ENCODE measurements at regions not wholly inside any gene's neighbourhood (a gene's known extent, or its start where the extent isn't known, plus 50 kb on each side); places are given as distances from the start of the nearest gene placed in this dataset.

- Histone ChIP-seq H3K4me1 (ENCODE audit: control insufficient read depth in 1 of 2, insufficient read depth in 2 of 2, low read length in 2 of 2) (peaks cover 0 to 3% of the 10 kb centered on the region in 2 experiments), H3K14ac (ENCODE audit: low read length) (no peak overlapping the region), H3K9ac (ENCODE audit: low read length) (no peak overlapping the region), H3K79me2 (ENCODE audit: control insufficient read depth, insufficient read depth, low read length, poor library complexity) (no peaks in the 10 kb centered on the region), H2BK120ac (ENCODE audit: insufficient read depth, low read length, poor library complexity) (no peak overlapping the region), H3K4me3 (ENCODE audit: low read depth, low read length) (no peak overlapping the region), H2BK5ac (ENCODE audit: low read depth, low read length, poor library complexity) (no peak overlapping the region), H2BK12ac (ENCODE audit: low read length) (no peak overlapping the region), H4K8ac (ENCODE audit: low read depth, low read length) (no peak overlapping the region), H3K36me3 (ENCODE audit: control insufficient read depth in 1 of 2, insufficient read depth in 2 of 2, low read length in 2 of 2) (no peaks in the 10 kb centered on the region), H3K9me3 (ENCODE audit: insufficient read depth, low read depth, low read length) (no peaks in the 10 kb centered on the region), H3K79me1 (ENCODE audit: low read length) (no peaks in the 10 kb centered on the region), H4K91ac (ENCODE audit: low read depth, low read length) (no peak overlapping the region), H3K4me2 (ENCODE audit: low read length) (no peak overlapping the region), H2AFZ (ENCODE audit: insufficient read depth, low read length, poor library complexity) (no peak overlapping the region), H3K18ac (ENCODE audit: low read length) (no peak overlapping the region), H3K23ac (ENCODE audit: low read length) (no peak overlapping the region), H3K27me3 (ENCODE audit: insufficient read depth, low read length) (no peaks in the 10 kb centered on the region), H4K12ac (ENCODE audit: low read depth, low read length) (no peak overlapping the region), H2AK5ac (ENCODE audit: low read length) (no peak overlapping the region), H3K4ac (ENCODE audit: low read depth, low read length) (no peak overlapping the region), H3K27ac (ENCODE audit: low read depth, low read length) (no peak overlapping the region)
- DNase-seq: no peak
- WGBS (ENCODE audit: extremely low coverage, insufficient coverage, insufficient read length): no CpG with 5 or more reads among the region's 2 CpGs
Observed at GRCh38 chr10:121049489-121049888, 198.3 kb downstream of the WDR11 start.

GRCh38 chr10:121049923-121050322 lies 198.8 kb downstream of the WDR11 start:
- Histone ChIP-seq H3K18ac (ENCODE audit: low read length) (no peak overlapping the region), H3K36me3 (ENCODE audit: control insufficient read depth in 1 of 2, insufficient read depth in 2 of 2, low read length in 2 of 2) (no peaks in the 10 kb centered on the region), H4K8ac (ENCODE audit: low read depth, low read length) (no peak overlapping the region), H3K9me3 (ENCODE audit: insufficient read depth, low read depth, low read length) (no peaks in the 10 kb centered on the region), H2BK120ac (ENCODE audit: insufficient read depth, low read length, poor library complexity) (no peak overlapping the region), H3K4me3 (ENCODE audit: low read depth, low read length) (no peak overlapping the region), H4K91ac (ENCODE audit: low read depth, low read length) (no peak overlapping the region), H3K4ac (ENCODE audit: low read depth, low read length) (no peak overlapping the region), H2AK5ac (ENCODE audit: low read length) (no peak overlapping the region), H2AFZ (ENCODE audit: insufficient read depth, low read length, poor library complexity) (no peak overlapping the region), H3K27ac (ENCODE audit: low read depth, low read length) (no peak overlapping the region), H3K4me1 (ENCODE audit: control insufficient read depth in 1 of 2, insufficient read depth in 2 of 2, low read length in 2 of 2) (peaks cover 0 to 5% of the 10 kb centered on the region in 2 experiments), H2BK5ac (ENCODE audit: low read depth, low read length, poor library complexity) (no peak overlapping the region), H3K23ac (ENCODE audit: low read length) (no peak overlapping the region), H3K27me3 (ENCODE audit: insufficient read depth, low read length) (no peaks in the 10 kb centered on the region), H4K12ac (ENCODE audit: low read depth, low read length) (no peak overlapping the region), H3K79me2 (ENCODE audit: control insufficient read depth, insufficient read depth, low read length, poor library complexity) (no peaks in the 10 kb centered on the region), H3K14ac (ENCODE audit: low read length) (no peak overlapping the region), H2BK12ac (ENCODE audit: low read length) (no peak overlapping the region), H3K79me1 (ENCODE audit: low read length) (no peaks in the 10 kb centered on the region), H3K9ac (ENCODE audit: low read length) (no peak overlapping the region), H3K4me2 (ENCODE audit: low read length) (no peak overlapping the region)
- no peak for DNase-seq
- no CpG with 5 or more reads among the region's 1 CpG for WGBS (ENCODE audit: extremely low coverage, insufficient coverage, insufficient read length)

- H3K23ac ChIP-seq (ENCODE audit: low read length): no peak overlapping the region
- H3K27me3 ChIP-seq (ENCODE audit: insufficient read depth, low read length): no peaks in the 10 kb centered on the region
- H4K91ac ChIP-seq (ENCODE audit: low read depth, low read length): no peak overlapping the region
- H3K4me3 ChIP-seq (ENCODE audit: low read depth, low read length): no peak overlapping the region
- H4K12ac ChIP-seq (ENCODE audit: low read depth, low read length): no peak overlapping the region
- no peak overlapping the region for H2BK5ac ChIP-seq (ENCODE audit: low read depth, low read length, poor library complexity)
- H3K79me1 ChIP-seq (ENCODE audit: low read length): no peaks in the 10 kb centered on the region
- no peak overlapping the region for H3K18ac ChIP-seq (ENCODE audit: low read length)
- no peak overlapping the region for H3K9ac ChIP-seq (ENCODE audit: low read length)
- peaks cover 0 to 5% of the 10 kb centered on the region in 2 experiments for H3K4me1 ChIP-seq (ENCODE audit: control insufficient read depth in 1 of 2, insufficient read depth in 2 of 2, low read length in 2 of 2)
- no peak overlapping the region for H2BK120ac ChIP-seq (ENCODE audit: insufficient read depth, low read length, poor library complexity)
- WGBS (ENCODE audit: extremely low coverage, insufficient coverage, insufficient read length): no CpG with 5 or more reads among the region's 3 CpGs
- no peak overlapping the region for H2BK12ac ChIP-seq (ENCODE audit: low read length)
- no peak overlapping the region for H2AFZ ChIP-seq (ENCODE audit: insufficient read depth, low read length, poor library complexity)
- no peaks in the 10 kb centered on the region for H3K79me2 ChIP-seq (ENCODE audit: control insufficient read depth, insufficient read depth, low read length, poor library complexity)
- no peak overlapping the region for H4K8ac ChIP-seq (ENCODE audit: low read depth, low read length)
- H3K4me2 ChIP-seq (ENCODE audit: low read length): no peak overlapping the region
- H2AK5ac ChIP-seq (ENCODE audit: low read length): no peak overlapping the region
- no peaks in the 10 kb centered on the region for H3K9me3 ChIP-seq (ENCODE audit: insufficient read depth, low read depth, low read length)
- no peak overlapping the region for H3K14ac ChIP-seq (ENCODE audit: low read length)
- H3K27ac ChIP-seq (ENCODE audit: low read depth, low read length): no peak overlapping the region
- no peaks in the 10 kb centered on the region for H3K36me3 ChIP-seq (ENCODE audit: control insufficient read depth in 1 of 2, insufficient read depth in 2 of 2, low read length in 2 of 2)
- no peak for DNase-seq
- no peak overlapping the region for H3K4ac ChIP-seq (ENCODE audit: low read depth, low read length)
Observed at GRCh38 chr10:121051171-121051570, 200.0 kb downstream of the WDR11 start.

- no peak overlapping the region for H4K91ac ChIP-seq (ENCODE audit: low read depth, low read length)
- H2AK5ac ChIP-seq (ENCODE audit: low read length): no peak overlapping the region
- no peak for DNase-seq
- H4K8ac ChIP-seq (ENCODE audit: low read depth, low read length): no peak overlapping the region
- no peaks in the 10 kb centered on the region for H3K36me3 ChIP-seq (ENCODE audit: control insufficient read depth in 1 of 2, insufficient read depth in 2 of 2, low read length in 2 of 2)
- no peak overlapping the region for H3K14ac ChIP-seq (ENCODE audit: low read length)
- no peaks in the 10 kb centered on the region for H3K9me3 ChIP-seq (ENCODE audit: insufficient read depth, low read depth, low read length)
- H3K4me1 ChIP-seq (ENCODE audit: control insufficient read depth in 1 of 2, insufficient read depth in 2 of 2, low read length in 2 of 2): peaks cover 0 to 5% of the 10 kb centered on the region in 2 experiments
- H3K23ac ChIP-seq (ENCODE audit: low read length): no peak overlapping the region
- no peak overlapping the region for H3K27ac ChIP-seq (ENCODE audit: low read depth, low read length)
- no peaks in the 10 kb centered on the region for H3K79me1 ChIP-seq (ENCODE audit: low read length)
- no peak overlapping the region for H2BK5ac ChIP-seq (ENCODE audit: low read depth, low read length, poor library complexity)
- no peak overlapping the region for H3K4me3 ChIP-seq (ENCODE audit: low read depth, low read length)
- no peaks in the 10 kb centered on the region for H3K27me3 ChIP-seq (ENCODE audit: insufficient read depth, low read length)
- H2AFZ ChIP-seq (ENCODE audit: insufficient read depth, low read length, poor library complexity): no peak overlapping the region
- no peak overlapping the region for H3K18ac ChIP-seq (ENCODE audit: low read length)
- no peak overlapping the region for H3K9ac ChIP-seq (ENCODE audit: low read length)
- H4K12ac ChIP-seq (ENCODE audit: low read depth, low read length): no peak overlapping the region
- no peak overlapping the region for H3K4ac ChIP-seq (ENCODE audit: low read depth, low read length)
- no peak overlapping the region for H3K4me2 ChIP-seq (ENCODE audit: low read length)
- WGBS (ENCODE audit: extremely low coverage, insufficient coverage, insufficient read length): no CpG with 5 or more reads among the region's 3 CpGs
- H3K79me2 ChIP-seq (ENCODE audit: control insufficient read depth, insufficient read depth, low read length, poor library complexity): no peaks in the 10 kb centered on the region
- no peak overlapping the region for H2BK120ac ChIP-seq (ENCODE audit: insufficient read depth, low read length, poor library complexity)
- no peak overlapping the region for H2BK12ac ChIP-seq (ENCODE audit: low read length)
Observed at GRCh38 chr10:121051696-121052279, 200.6 kb downstream of the WDR11 start.

Data from trophoblast cell (in vitro differentiated cells and primary cell).